Fibroblast of gingiva (primary cell): ENCODE measurements at regions not wholly inside any gene's neighbourhood (a gene's known extent, or its start where the extent isn't known, plus 50 kb on each side); places are given as distances from the start of the nearest gene placed in this dataset.

Source experiments
- DNase-seq: peaks from one replicate; pipeline ENCODE4 v3.0.0-alpha.2; 2011; ENCODE audit warnings: low read depth

DNA sequence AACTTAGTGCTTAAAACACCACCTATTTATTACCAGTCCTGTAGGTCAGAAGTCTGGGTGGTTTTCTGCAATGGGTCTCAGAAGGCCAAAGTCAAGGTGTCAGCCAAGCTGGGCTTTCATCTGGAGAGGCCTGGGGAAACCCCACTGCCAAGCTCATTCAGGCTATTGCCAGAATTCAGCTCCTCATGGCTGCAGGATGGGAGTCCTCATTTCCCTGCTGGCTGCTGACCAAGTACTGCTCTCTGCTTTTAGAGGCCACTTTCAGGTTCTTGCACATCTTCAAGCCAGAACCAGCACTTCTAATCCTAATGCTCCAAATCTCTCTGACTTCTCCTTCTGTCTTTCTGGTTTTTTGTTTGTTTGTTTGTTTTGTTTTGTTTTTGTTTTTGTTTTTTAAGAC lies 109.3 kb downstream of the BCOR start:
- DNase-seq = no peak

DNA sequence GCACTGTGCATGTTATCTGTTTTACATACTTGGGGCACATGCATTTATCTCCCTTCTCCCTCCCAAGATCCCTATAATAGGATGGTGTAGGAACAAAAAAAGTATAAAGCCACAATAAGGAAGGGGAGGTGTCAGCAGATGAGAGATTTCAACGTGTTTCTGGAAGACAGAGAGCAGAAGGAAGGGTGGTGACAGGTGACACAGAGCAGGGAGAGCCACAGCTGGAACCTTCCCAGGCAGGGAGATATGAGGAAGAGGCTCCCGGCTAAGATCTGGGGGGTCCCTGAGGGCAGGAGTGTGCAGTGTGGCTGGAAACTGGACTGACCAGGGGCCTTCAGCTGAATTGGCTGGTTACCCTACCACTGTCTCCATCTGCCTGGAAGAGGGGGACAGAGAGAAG lies 107.4 kb downstream of the BCOR start:
- no peak for DNase-seq

DNA sequence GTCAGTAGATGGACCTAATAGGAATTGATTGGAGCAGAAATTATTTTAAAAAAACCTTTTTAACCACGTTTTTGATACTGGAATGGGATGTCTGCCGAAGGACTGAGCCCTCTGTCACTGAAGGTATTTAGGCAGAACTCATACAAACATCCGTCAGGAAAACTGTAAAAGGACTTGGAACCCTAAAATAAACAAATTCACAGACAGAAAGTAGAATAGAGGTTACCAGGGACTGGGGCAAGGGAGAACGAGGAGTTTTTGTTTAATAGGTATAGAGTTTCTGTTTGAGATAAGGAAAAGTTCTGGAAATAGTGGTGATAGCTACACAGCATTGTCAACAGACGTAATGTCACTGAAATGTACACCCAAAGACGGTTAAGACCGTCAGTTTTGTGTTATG lies 105.5 kb downstream of the BCOR start:
- no peak for DNase-seq

DNA sequence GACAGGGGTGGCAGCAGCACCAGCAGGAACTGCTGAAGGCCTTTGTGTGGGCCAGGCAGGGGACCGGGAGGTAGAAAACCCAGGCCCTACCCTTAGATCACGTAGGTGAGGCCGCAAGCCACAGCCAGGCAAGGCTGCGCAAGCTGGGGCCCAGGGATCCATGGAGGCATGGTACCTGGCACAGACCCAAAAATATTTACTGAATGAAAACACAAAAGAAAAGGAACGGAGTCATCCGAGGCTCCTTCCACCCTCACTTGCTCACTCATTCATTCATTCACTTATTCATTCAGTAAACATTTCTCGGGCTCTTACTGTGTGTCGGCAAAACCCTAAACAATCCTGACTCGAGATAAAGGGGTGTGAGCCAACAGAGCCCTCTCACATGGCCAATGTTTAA lies 102.3 kb downstream of the BCOR start:
- no peak for DNase-seq

DNA sequence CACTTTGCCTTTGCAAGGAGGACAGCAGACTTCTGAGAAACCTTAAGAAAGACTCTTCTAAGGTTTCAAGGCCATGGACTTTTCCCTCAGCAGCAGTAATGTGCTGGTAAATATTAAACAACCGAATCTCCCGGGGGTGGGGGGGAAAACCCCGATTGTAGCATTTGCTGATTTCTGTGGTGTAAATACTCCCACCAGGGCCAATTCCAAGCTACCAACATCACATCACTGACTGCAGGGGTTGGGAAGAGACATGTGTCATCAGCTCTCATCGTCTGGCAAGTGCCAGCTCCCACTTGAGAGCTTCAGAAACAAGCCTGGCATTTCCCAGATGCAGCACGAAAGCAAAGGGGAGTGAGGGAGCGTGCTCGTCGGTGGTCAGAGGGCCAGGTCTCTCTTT lies 101.2 kb downstream of the BCOR start:
- DNase-seq = no peak

DNA sequence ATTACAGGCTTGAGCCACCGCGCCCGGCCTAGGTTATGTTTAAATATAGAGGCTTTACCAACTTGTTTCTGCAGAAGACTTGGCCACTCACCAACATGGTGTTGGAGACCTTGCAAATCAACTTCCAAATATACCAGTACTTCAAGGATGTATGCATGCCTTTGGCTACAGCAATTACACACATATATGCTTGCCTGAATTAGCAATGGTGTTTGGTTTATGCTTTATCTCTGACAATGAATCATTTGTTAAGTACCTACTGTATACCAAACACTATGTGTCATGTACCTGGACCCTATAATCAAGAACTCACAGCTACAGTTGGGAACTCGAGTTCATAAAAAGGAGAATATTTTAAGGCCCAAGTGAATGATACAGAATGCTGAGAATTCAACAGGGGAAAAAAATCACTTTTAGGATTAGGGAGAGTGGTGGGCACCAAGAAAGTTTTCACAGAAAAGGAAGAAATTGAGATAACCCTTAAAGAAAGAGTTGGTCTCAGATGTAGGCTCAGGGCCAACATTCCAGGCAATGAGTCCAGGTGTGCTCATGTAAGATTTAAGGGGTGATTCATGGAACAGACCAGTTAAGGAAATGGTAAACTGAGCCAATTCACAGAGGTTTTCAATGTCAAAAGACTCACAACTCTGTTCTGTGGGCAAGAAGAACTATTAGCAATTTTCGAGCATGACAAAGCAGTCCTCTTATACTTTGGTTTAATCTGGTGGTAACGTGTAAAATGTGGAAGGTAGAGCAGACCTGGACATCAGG lies 98.9 kb downstream of the BCOR start:
- no peak for DNase-seq
